Epithelial cell of esophagus (primary cell): ENCODE measurements at regions not wholly inside any gene's neighbourhood (a gene's known extent, or its start where the extent isn't known, plus 50 kb on each side); places are given as distances from the start of the nearest gene placed in this dataset.

Experiments used
- DNase-seq: peaks from one replicate; pipeline ENCODE4 v3.0.0; 2010; ENCODE audit warnings: low read depth
- H3K4me3 ChIP-seq: 2 replicates; pipeline ENCODE4 v1.5.1; 2011; ENCODE audit warnings: mild to moderate bottlenecking, low read length, control low read depth
- TF ChIP-seq, protein P1 (sequence below): IDR thresholded peaks from 2 replicates; pipeline ENCODE4 v1.5.1; 2011; ENCODE audit warnings: low read depth, mild to moderate bottlenecking, low read length, control low read depth, inconsistent platforms; ENCODE audit not compliant: insufficient read depth; ENCODE audit errors: missing control alignments

DNA sequence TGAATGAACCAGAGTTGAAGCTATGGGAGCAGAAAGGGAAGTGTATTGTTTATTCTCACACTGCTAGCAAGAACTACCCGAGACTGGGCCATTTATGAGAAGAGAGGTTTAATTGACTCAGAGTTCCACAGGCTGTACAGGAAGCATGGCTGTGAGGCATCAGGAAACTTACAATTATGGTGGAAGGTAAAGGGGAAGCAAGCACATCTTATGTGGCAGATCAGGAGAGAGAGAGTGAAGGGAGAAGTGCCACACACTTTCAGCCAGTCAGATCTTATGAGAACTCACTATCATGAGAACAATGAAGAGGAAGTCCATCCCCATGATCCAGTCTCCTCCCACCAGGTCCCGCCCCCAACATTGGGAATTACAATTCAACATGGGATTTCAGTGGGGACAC lies 383.2 kb upstream of the SLC14A2 start:
- no peak for DNase-seq
- no peak overlapping the region for H3K4me3 ChIP-seq
- TF ChIP-seq, protein P1, sequence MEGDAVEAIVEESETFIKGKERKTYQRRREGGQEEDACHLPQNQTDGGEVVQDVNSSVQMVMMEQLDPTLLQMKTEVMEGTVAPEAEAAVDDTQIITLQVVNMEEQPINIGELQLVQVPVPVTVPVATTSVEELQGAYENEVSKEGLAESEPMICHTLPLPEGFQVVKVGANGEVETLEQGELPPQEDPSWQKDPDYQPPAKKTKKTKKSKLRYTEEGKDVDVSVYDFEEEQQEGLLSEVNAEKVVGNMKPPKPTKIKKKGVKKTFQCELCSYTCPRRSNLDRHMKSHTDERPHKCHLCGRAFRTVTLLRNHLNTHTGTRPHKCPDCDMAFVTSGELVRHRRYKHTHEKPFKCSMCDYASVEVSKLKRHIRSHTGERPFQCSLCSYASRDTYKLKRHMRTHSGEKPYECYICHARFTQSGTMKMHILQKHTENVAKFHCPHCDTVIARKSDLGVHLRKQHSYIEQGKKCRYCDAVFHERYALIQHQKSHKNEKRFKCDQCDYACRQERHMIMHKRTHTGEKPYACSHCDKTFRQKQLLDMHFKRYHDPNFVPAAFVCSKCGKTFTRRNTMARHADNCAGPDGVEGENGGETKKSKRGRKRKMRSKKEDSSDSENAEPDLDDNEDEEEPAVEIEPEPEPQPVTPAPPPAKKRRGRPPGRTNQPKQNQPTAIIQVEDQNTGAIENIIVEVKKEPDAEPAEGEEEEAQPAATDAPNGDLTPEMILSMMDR = no peak

DNA sequence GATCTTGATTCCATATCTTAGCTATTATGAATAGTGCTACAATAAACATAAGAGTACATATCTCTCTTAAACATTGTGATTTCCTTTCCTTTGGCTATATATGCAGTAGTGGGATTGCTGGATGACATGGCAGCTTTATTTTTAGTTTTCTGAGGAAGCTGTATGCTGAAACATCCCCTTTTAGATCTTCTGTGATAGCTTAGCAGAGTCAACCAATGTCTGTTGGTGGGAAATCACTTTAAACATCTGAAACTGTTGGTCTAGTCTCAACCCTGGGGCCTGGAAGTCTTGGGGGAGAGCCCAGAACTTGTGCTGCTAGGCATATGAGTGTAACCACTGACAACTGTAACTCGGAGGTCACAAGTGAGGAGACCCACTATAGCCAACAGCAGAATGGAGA lies 378.6 kb upstream of the SLC14A2 start:
- no peak overlapping the region for H3K4me3 ChIP-seq
- TF ChIP-seq, protein P1 = no peak
- no peak for DNase-seq

DNA sequence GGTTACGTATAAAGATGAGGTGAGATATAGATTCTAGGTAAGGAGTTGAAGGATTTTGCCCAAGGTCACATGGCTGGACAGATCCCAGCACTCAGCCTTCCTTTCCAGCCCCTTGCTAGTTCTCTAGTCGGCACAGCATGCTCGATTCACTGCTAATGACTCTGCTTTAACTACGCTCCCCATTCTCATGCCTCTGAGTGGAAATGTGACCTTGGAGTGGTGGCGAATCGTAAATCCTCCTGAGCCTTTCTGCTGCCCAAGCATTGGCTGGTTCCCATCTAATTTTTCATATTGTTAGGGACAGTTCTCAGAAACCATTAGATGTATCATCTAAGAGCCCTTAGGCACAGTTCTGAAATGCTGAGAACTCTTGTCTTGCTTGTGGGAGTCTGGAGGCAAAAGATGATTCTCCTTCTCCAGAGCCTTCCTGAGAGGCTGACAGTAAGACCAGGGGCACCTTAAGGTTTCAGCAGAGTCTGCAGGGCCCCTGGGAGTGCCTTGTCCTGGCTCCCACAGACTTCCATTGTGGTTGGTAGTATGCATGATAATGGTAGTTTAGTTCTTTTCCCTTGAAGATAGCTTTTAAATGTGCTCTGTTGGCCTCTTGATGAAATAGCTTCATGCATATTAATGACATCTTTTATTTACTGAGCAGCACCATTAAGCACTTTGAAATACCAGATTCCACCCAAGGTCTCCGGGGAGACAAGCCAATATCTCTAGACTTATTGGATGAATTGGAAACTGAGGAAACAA lies 377.8 kb upstream of the SLC14A2 start:
- no peak overlapping the region for H3K4me3 ChIP-seq
- DNase-seq = no peak
- TF ChIP-seq, protein P1 = no peak

DNA sequence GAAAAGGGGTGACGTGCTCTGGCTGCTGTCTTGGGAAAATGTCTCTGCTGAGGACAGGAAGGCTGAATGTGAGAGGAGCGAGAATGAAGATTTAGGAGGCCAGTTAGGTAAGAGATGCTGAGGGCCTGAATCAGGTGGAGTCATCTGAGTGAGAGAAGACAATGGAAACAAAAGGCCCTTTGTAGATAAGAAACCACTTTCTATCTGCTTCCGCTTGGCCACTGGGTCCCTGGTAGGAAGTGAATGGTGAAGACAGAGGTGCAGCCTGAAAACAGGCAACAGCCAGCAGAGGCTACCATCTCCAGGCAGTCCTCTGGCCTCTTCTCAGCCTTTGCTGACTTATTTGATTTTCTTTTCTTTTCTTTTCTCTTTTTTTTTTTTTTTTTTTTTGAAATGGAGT lies 374.0 kb upstream of the SLC14A2 start:
- no peak for DNase-seq
- TF ChIP-seq, protein P1 = no peak

DNA sequence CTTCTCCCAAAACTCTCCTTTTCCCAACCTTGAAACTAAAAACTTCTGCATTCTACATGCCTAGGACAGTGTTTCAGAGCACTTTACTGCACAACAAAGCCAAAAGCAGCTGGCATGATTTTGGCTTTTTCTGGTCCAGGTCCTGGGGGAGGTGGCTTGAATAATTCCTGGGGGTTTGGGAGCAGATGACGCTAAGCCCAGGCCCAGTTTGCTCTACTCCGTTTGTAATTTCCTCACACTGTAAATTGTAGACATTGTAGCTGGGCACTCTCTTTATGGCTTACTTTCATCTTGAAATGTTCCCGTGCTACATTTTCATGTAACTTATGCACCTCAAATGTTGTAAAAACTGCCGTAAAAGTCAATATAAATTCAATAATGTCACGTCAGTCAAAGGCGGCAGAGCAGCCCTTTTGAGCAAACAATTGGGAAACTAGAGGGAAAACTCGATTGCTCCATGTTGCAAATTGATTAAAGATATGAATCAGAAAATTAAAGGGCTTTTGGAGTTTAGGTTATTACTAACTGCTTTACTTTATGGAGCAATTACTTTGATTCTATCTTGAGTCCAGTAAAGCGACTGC lies 373.2 kb upstream of the SLC14A2 start:
- no peak for DNase-seq
- TF ChIP-seq, protein P1 = no peak
- H3K4me3 ChIP-seq = no peak overlapping the region

More for the DNA sequence above, 374.0 kb upstream of the SLC14A2 start:
- no peak overlapping the region for H3K4me3 ChIP-seq

DNA sequence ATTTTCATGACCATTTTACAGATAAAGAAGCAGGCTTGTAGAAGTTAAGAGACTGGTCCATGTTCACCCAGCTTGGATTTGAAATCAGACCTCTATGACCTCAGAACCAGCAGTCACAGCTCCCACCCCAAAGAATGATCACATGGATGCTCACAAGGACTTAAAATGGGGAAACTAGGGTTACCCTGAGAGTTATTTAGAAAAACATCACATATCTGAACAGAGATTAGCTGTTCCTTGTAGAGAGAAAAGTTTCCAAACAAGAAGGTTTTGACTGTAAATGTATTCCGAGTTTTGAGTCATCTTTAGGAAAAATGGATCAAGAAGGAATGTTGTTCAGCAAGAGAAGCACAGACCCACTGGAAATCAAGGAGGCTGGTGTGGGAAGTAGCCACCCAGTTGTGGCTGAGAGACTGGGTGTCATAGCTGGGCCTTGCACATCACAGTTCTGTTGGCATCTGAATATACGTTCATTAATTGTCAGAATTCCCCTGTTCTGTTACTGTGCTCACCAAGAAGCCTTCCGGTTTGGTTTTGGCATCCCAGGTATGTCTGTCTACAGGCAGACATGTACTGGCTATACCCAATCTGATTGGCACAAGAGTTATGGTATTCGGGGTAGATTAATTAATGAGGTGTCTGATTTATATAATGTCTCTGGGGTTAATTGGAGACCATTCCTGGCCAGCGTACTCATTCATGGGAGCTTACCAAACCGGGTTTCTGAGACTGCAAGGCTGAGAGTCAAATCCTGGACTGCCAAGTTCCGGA lies 371.8 kb upstream of the SLC14A2 start:
- TF ChIP-seq, protein P1 = no peak
- no peak for DNase-seq
- no peak overlapping the region for H3K4me3 ChIP-seq
